Sciatic nerve (tissue), 2 donors: ENCODE measurements at regions not wholly inside any gene's neighbourhood (a gene's known extent, or its start where the extent isn't known, plus 50 kb on each side); places are given as distances from the start of the nearest gene placed in this dataset.

ENCODE experiments used
- ATAC-seq: fragments of 200-7000 bp; cut with Tn5 transposase; one replicate; pipeline ENCODE4 v1.9.1; 2020; ENCODE audit warnings: mild to moderate bottlenecking, moderate library complexity
- DNase-seq: peaks from one replicate; pipeline ENCODE4 v3.0.0-alpha.2; 2020; ENCODE audit warnings: low spot score
- intact Hi-C: fragments of 100-400 bp; cut with DNase I; formaldehyde crosslinking; loops from one replicate; pipeline ENCODE4 v1.14.2; 2022
- donor health status: DM: no; HTN: no; CAD: no.
- donor health status: DM: no; HTN: no; CAD: no.

DNA sequence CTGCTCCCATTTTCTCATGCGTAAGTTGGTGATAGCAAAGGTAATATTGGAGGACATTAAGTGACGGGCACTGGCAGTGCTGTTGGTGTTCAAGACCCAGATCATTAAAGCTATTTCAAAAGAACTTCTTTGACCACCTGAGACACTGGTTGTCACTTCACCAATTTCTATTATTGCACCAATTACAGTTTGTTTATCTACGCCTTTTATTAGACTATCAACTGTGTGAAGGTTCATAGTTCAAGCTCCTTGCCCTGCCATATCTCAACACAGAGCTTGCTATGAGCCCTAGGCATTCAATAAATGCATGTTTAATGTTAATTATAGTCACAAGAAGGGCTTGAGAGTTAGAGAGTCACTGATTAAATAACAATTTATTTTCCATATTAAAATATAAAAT lies 778.7 kb upstream of the HS3ST1 start:
- DNase-seq (no peak), ATAC-seq (no peak)
- intact Hi-C loops: no loop called here

DNA sequence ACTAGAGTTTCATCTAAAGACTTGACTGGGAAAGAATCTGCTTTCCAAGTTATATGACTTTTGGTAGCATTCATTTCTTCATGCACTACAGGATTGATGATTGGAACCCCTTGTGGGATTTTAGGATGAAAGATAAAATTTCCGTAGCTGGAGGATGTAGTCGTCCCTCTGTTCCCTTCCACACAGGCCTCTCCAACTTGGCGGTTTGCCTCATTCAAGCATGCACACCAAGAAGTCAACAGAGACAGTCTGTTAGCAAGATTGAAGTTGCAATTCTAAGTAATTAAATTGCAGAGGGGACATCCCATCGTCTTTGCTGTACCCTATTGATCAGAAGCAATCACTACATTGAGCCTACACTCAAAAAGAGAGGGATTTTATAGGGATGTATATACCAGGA lies 777.4 kb upstream of the HS3ST1 start:
- ATAC-seq (no peak), DNase-seq (no peak)
- intact Hi-C loops: no loop called here

DNA sequence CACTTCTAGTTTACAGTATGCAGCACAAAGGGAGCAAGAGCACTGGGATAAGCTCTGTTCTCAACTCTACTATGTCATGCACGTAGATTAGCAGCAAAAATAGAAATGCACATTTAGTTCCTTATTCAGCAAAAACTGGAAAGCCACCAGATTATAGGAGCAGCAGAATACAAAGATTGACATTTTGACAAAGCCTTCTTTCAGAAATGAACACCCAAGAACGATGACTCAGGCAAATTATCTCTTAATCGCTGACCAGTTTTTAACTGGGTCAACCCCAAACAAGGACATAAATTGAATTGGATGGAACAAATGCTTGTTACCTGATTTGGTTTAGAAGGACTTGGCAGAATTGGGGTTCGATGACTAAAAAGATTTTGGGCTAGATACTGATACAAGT lies 775.3 kb upstream of the HS3ST1 start:
- ATAC-seq: no peak
- intact Hi-C loops: no loop called here
- DNase-seq: no peak

- ATAC-seq (no peak), DNase-seq (no peak)
- intact Hi-C loops: no loop called here
Measured at GRCh38 chr4:12200226-12200625, 771.5 kb upstream of the HS3ST1 start.

- DNase-seq (no peak), ATAC-seq (no peak)
- intact Hi-C loops: no loop called here
Measured at GRCh38 chr4:12186526-12186925, 757.8 kb upstream of the HS3ST1 start.

GRCh38 chr4:12178614-12179610 lies 750.2 kb upstream of the HS3ST1 start:
- DNase-seq (no peak), ATAC-seq (no peak)
- intact Hi-C loops: no loop called here

- no peak for ATAC-seq
- intact Hi-C loops: no loop called here
- no peak for DNase-seq
Measured at GRCh38 chr4:12177416-12177815, 748.7 kb upstream of the HS3ST1 start.

DNA sequence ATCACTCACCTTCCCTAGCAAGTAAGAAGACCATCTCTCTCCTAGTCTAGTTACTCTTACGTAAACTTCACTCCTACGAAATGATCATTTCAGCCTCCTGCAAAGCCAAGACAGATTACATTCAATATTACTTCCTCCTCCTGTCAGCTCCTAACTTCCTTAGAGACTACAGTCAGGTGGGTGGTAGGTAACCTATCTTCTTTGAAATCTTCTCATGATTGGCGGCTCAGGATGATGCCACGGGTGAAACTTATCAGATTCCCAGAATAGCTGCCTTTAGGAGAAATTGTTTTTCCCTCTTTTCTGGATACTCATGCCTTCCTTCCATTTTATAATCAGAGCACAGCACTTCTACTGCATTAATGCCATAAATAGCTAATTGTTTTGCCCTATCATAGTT lies 744.8 kb upstream of the HS3ST1 start:
- intact Hi-C loops: no loop called here
- ATAC-seq: no peak
- DNase-seq: no peak

DNA sequence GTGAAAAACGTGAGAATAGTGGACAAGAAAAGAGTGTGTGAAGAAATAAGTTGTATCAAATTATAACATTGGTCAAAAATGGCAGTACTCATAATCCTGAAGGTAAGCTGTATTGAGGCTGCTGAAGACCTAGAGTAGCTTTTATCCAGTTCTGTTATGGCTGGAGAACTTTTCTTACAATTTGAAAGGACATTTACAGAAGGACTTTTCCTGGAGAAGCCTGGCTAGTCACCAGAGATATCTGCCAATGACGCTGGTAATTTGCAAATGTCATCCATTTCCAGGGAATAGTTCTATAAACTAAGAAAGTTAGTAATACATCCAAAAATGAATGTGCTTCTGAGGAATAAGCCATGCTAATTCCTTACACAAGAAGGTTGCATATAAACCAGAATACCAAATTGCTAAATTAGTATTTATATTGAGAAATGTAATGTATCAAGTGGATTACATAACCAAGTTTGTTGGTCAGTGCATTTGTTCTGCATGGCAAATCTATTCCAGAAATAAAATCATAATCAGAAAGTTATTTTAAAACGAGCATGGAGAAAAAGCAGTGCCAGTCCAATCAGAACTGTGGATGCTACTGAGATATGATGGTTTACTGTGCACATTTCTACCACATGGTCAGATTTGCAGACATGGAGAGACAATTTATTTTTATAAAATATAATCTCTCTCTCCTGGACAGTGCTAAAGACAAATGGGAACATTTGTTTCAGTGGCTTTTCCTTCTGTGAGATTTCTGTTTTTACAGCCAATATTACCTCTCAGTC lies 743.7 kb upstream of the HS3ST1 start:
- DNase-seq (no peak), ATAC-seq (no peak)
- intact Hi-C loops: no loop called here

GRCh38 chr4:12170308-12170707 lies 741.6 kb upstream of the HS3ST1 start:
- DNase-seq (no peak), ATAC-seq (no peak)
- intact Hi-C loops: no loop called here

- intact Hi-C loops: no loop called here
- DNase-seq (no peak), ATAC-seq (no peak)
Measured at GRCh38 chr4:12165616-12166015, 736.9 kb upstream of the HS3ST1 start.

DNA sequence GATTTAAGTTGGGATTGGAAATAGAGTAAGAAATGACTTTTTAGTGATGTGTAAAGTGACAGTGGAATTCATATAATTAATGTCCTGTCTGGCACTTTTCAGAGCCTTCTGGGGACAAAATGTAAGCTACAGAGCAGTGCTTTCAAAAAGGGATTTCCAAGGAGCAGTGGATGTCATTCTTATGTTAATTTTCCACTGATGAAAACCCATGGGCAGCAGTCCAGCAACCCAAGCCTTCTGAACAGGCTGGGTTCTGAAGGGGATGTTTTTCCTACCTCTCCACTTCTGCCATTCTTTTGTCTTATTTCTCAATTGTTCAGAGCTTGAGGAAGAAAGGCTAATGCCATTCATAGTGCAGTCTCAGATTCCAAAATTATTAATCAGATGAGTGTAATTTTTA lies 717.6 kb upstream of the HS3ST1 start:
- ATAC-seq (no peak), DNase-seq (no peak)
- intact Hi-C loops: loop anchor here (10.0 kb wide), 1 partner anchor 322 kb away; no protein-coding TSS in a partner anchor

DNA sequence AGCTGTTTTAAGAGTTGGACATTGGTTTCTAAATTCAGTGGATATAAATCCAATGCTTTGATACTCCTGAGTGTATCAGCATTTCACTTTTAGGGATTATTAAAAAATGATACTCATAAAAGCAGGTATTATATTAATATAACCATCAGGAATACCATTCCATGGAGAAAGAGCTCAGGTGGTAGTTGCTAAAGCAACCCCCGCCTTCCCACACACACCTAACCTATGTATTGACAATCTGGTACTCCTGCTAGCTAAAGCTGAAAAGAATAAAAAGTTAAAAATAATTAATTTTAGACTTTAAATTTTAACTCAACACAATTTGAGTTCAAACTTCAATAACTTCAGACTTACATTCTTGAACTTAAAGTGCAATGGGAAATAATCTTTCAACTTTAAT lies 717.1 kb upstream of the HS3ST1 start:
- DNase-seq: no peak
- intact Hi-C loops: loop anchor here (10.0 kb wide), 1 partner anchor 321 kb away; no protein-coding TSS in a partner anchor
- ATAC-seq: no peak

- DNase-seq: no peak
- intact Hi-C loops: loop anchor here (10.0 kb wide), 1 partner anchor 320 kb away; no protein-coding TSS in a partner anchor
- ATAC-seq: no peak
Measured at GRCh38 chr4:12145106-12145505, 716.4 kb upstream of the HS3ST1 start.

DNA sequence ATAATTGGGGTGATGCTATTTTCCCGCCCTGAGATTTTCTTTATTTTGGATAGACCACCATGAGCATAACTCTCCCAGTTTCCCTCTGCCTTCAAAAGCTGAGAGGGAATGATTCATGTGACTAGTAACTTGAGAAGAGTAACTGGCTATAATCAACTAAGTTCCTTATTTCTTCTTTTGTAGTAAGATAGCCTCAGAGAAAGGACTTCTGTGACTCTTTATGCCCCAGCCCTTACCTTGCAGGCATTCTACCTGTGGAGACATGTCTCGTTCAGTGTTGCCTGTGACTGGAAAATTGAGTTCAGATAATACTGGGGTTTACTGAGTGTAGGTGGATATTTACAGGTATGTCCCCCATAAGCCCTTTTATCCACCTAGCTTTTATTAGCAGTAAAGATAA lies 715.4 kb upstream of the HS3ST1 start:
- ATAC-seq (no peak), DNase-seq (no peak)
- intact Hi-C loops: loop anchor here (10.0 kb wide), 1 partner anchor 319 kb away; no protein-coding TSS in a partner anchor

- DNase-seq: no peak
- intact Hi-C loops: loop anchor here (10.0 kb wide), 1 partner anchor 316 kb away; no protein-coding TSS in a partner anchor
Measured at GRCh38 chr4:12140864-12141263, 712.2 kb upstream of the HS3ST1 start.

DNA sequence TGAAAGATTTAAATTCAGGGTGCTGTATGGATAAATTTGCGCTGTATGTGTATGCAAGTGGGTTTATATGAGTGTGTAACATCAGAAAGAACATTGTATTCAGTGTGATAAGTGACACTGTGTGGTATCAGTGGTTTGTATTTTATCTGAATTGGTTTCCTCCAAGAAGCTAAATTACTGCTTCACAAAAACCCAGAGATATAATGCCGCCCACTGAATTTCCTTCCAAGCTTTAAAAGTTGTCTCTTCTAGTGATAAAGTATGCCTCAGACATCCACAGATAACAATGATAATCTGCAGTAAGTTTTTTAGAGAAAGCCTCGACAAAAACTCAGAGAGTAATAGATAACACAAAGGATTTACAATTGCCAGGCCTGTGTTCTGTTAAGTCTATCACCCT lies 710.6 kb upstream of the HS3ST1 start:
- intact Hi-C loops: no loop called here
- no peak for DNase-seq
- ATAC-seq: no peak

More at GRCh38 chr4:12140864-12141263, 712.2 kb upstream of the HS3ST1 start:
- ATAC-seq: no peak

DNA sequence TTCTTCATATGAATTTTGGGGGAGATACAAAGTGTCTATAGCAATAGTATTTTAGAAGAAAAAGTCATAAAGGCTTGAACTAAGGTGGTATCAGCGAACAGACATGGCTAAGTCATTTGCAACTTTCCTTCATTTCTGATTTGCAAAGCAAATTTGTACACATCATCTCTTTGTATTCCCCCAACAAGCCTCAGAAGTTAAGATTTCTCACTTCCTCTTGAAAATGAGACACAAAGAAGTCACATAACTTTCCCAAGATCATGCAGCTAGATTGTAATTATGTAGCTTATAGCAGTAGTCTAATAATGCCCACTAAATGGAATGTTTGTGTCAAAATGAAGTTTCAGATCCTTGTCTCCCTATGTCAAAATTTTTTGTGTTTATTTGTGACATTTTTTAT lies 709.8 kb upstream of the HS3ST1 start:
- intact Hi-C loops: no loop called here
- ATAC-seq: no peak
- no peak for DNase-seq

DNA sequence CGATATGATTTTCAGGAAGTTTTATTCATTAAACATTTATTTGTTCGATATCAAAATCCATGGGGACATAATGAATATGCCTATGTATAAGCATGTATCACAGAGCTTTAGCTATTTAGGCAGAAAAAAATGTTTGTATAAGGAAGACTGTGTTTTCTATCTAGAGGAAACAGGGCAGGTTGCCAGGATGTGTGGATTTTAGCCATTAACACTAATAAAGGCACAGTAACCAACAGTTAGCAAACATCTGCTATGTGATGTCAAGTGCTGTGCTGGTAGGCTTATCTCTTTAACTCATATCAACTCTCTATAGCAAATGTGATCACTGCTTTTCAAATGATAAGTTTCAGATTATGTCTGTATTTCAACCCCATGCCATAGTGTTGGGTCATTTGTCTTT lies 708.9 kb upstream of the HS3ST1 start:
- ATAC-seq: no peak
- intact Hi-C loops: no loop called here
- DNase-seq: no peak

- no peak for DNase-seq
- intact Hi-C loops: no loop called here
- ATAC-seq: no peak
Measured at GRCh38 chr4:12126474-12126873, 697.8 kb upstream of the HS3ST1 start.
